ENCODE measurements at regions not wholly inside any gene's neighbourhood (a gene's known extent, or its start where the extent isn't known, plus 50 kb on each side); places are given as distances from the start of the nearest gene placed in this dataset.

DNA sequence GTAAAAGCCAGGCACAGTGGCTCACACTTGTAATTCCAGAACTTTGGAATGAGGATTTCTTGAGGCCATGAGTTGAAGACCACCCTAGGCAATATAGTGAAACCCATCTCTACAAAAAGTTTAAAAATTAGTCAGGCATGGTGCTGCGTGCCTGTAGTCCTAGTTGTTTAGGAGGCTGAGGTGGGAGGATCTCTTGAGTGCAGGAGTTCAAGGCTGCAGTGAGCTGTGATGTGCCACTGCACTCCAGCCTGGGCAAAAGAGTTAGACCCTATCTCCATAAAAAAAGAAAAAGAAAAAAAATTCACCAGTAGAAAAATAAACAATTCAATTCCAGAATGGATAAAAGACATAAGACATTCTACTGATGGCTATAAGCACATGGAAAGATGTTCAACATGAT is 104.9 kb upstream of the LGSN start:
- WGBS (ENCODE audit: extremely low coverage, insufficient read length, low lambda C conversion rate), result no CpG with 5 or more reads among the region's 1 CpG
- H3K36me3 Mint-ChIP-seq (ENCODE audit: insufficient read depth in 1 of 3, low read depth in 3 of 3), result peaks cover 0 to 2% (median 0%) of the 10 kb centered on the region in 3 experiments; a peak in 2 of 7 replicates
- no peak overlapping the region for H3K4ac ChIP-seq (ENCODE audit: low read depth, low read length)

More for the DNA sequence above, 104.9 kb upstream of the LGSN start:
- no peak overlapping the region for H4K91ac ChIP-seq (ENCODE audit: insufficient read length, low read depth, low read length)
- no peaks in the 10 kb centered on the region for H3K4me1 ChIP-seq (ENCODE audit: insufficient read depth, low read length)
- no peak overlapping the region for H2AFZ ChIP-seq (ENCODE audit: low read length)
- H3K4me3 Mint-ChIP-seq, result no peak overlapping the region
- H3K4me2 ChIP-seq (ENCODE audit: insufficient read depth, insufficient read length, low read length), result no peak overlapping the region
- no peak overlapping the region for H3K18ac ChIP-seq (ENCODE audit: insufficient read length, low read depth, low read length)
- no peak overlapping the region for H3K9ac ChIP-seq (ENCODE audit: extremely low read depth, insufficient read length, low read length)
- H3K4me1 Mint-ChIP-seq, result no peaks in the 10 kb centered on the region
- no peak overlapping the region for H2BK12ac ChIP-seq (ENCODE audit: insufficient read length, low read depth, low read length)
- H3K27me3 ChIP-seq (ENCODE audit: insufficient read depth, low read length), result no peaks in the 10 kb centered on the region
- H2BK20ac ChIP-seq (ENCODE audit: low read depth, low read length, poor library complexity, severe bottlenecking), result no peak overlapping the region
- H4K5ac ChIP-seq (ENCODE audit: insufficient read length, low read depth, low read length), result no peak overlapping the region
- no peak overlapping the region for H2BK120ac ChIP-seq (ENCODE audit: low read depth, low read length, poor library complexity, severe bottlenecking)
- no peaks in the 10 kb centered on the region for H3K27me3 Mint-ChIP-seq (ENCODE audit: low read depth)
- H3K9me3 Mint-ChIP-seq, result peaks cover 0 to 6% of the 10 kb centered on the region in 2 experiments; a peak in 3 of 5 replicates
- no peak for DNase-seq
- no peak overlapping the region for H2BK15ac ChIP-seq (ENCODE audit: low read depth, low read length)
- no peaks in the 10 kb centered on the region for H3K9me3 ChIP-seq (ENCODE audit: control insufficient read depth, low read depth, low read length)
- no peaks in the 10 kb centered on the region for H3K79me1 ChIP-seq (ENCODE audit: insufficient read depth, low read depth, low read length, poor library complexity, severe bottlenecking)
- H3T11ph ChIP-seq (ENCODE audit: low read length), result no peak overlapping the region
- no peak overlapping the region for H2BK5ac ChIP-seq (ENCODE audit: insufficient read length, low read length)
- no peak overlapping the region for H4K8ac ChIP-seq (replicated peaks; ENCODE audit: insufficient read length, low read depth, low read length)
- no peak overlapping the region for H3K23ac ChIP-seq (ENCODE audit: insufficient read length, low read depth, low read length)
- H3K79me2 ChIP-seq (ENCODE audit: insufficient read depth, low read length), result no peaks in the 10 kb centered on the region
- no peak overlapping the region for H3K27ac Mint-ChIP-seq
- no peak overlapping the region for H3K27ac ChIP-seq (ENCODE audit: insufficient read length, low read depth, low read length)
- H4K20me1 ChIP-seq (ENCODE audit: control insufficient read depth, insufficient read depth, insufficient read length), result no peaks in the 10 kb centered on the region
- H3K23me2 ChIP-seq (ENCODE audit: insufficient read length, low read depth, low read length, poor library complexity, severe bottlenecking), result no peaks in the 10 kb centered on the region
- no peak overlapping the region for H2AK5ac ChIP-seq (ENCODE audit: insufficient read length, low read length)
- H3K14ac ChIP-seq (ENCODE audit: insufficient read depth, low read length), result no peak overlapping the region
- TF ChIP-seq CTCF (conservative IDR thresholded peaks at IDR 0.05), result no peak
- no peak overlapping the region for H3K56ac ChIP-seq (ENCODE audit: insufficient read length, low read depth, low read length)

Measured in H9 (cell line).